GM21423 (cell line): ENCODE measurements at regions not wholly inside any gene's neighbourhood (a gene's known extent, or its start where the extent isn't known, plus 50 kb on each side); places are given as distances from the start of the nearest gene placed in this dataset.
"Not testable (repeated sequence)": the region's sequence is repeated elsewhere in the genome, so short reads cannot be mapped to it uniquely, and the experiment has no call there.

Source experiments
- ATAC-seq: cut with Tn5 transposase; IDR thresholded peaks from one replicate; pipeline ENCODE4 v1.9.1; 2021; ENCODE audit warnings: mild to moderate bottlenecking, moderate library complexity; ENCODE audit not compliant: unreplicated experiment

- no peak for ATAC-seq
Measured at GRCh38 chr6:111925296-111925695, 52.0 kb upstream of the FYN start.

GRCh38 chr6:111926731-111927302 lies 53.6 kb upstream of the FYN start:
- no peak for ATAC-seq

- no peak for ATAC-seq
Measured at GRCh38 chr6:111927321-111927720, 54.1 kb upstream of the FYN start.

- no peak for ATAC-seq
Measured at GRCh38 chr6:111928139-111928538, 54.9 kb upstream of the FYN start.

- ATAC-seq: not testable (repeated sequence)
Measured at GRCh38 chr6:111934611-111935010, 61.4 kb upstream of the FYN start.

GRCh38 chr6:111936718-111937117 lies 63.5 kb upstream of the FYN start:
- ATAC-seq: no peak

GRCh38 chr6:111938710-111939109 lies 65.5 kb upstream of the FYN start:
- ATAC-seq: no peak

- no peak for ATAC-seq
Measured at GRCh38 chr6:111939902-111940301, 66.7 kb upstream of the FYN start.

GRCh38 chr6:111940801-111941200 lies 67.5 kb upstream of the FYN start:
- no peak for ATAC-seq

GRCh38 chr6:111941686-111942330 lies 68.6 kb upstream of the FYN start:
- no peak for ATAC-seq

- no peak for ATAC-seq
Measured at GRCh38 chr6:111942561-111942960, 69.3 kb upstream of the FYN start.

GRCh38 chr6:111943266-111943665 lies 70.0 kb upstream of the FYN start:
- ATAC-seq: no peak

- no peak for ATAC-seq
Measured at GRCh38 chr6:111943726-111944125, 70.5 kb upstream of the FYN start.

GRCh38 chr6:111944541-111944940 lies 71.3 kb upstream of the FYN start:
- ATAC-seq: no peak

GRCh38 chr6:111949546-111949945 lies 76.3 kb upstream of the FYN start:
- ATAC-seq: no peak

- ATAC-seq: not testable (repeated sequence)
Measured at GRCh38 chr6:111949984-111950383, 76.7 kb upstream of the FYN start.

- ATAC-seq: no peak
Measured at GRCh38 chr6:111950661-111951496, 77.6 kb upstream of the FYN start.

GRCh38 chr6:111951497-111952085 lies 78.3 kb upstream of the FYN start:
- ATAC-seq: no peak

- no peak for ATAC-seq
Measured at GRCh38 chr6:111952274-111952673, 79.0 kb upstream of the FYN start.

GRCh38 chr6:111952821-111953540 lies 79.7 kb upstream of the FYN start:
- ATAC-seq: no peak

- no peak for ATAC-seq
Measured at GRCh38 chr6:111956098-111956497, 82.8 kb upstream of the FYN start.
